Hepatocyte (in vitro differentiated cells): ENCODE measurements at regions not wholly inside any gene's neighbourhood (a gene's known extent, or its start where the extent isn't known, plus 50 kb on each side); places are given as distances from the start of the nearest gene placed in this dataset.

ENCODE experiments used
- EZH2 ChIP-seq: fragments of 200-600 bp; sonication (generic); IDR thresholded peaks from 2 replicates; pipeline ENCODE4 v1.6.1; 2016; ENCODE audit warnings: antibody characterized with exemption, mild to moderate bottlenecking, borderline replicate concordance
- EZH2phosphoT487 ChIP-seq: fragments of 200-600 bp; sonication (generic); IDR thresholded peaks from one replicate; pipeline ENCODE4 v1.6.1; 2018; ENCODE audit warnings: antibody characterized with exemption, mild to moderate bottlenecking, low read depth, moderate library complexity; ENCODE audit not compliant: unreplicated experiment, severe bottlenecking
- TF ChIP-seq, protein P1 (sequence below): fragments of 200-600 bp; sonication (generic); IDR thresholded peaks from 2 replicates; pipeline ENCODE4 v1.5.1; 2016; ENCODE audit warnings: antibody characterized with exemption, mild to moderate bottlenecking; ENCODE audit not compliant: poor library complexity

- TF ChIP-seq, protein P1, sequence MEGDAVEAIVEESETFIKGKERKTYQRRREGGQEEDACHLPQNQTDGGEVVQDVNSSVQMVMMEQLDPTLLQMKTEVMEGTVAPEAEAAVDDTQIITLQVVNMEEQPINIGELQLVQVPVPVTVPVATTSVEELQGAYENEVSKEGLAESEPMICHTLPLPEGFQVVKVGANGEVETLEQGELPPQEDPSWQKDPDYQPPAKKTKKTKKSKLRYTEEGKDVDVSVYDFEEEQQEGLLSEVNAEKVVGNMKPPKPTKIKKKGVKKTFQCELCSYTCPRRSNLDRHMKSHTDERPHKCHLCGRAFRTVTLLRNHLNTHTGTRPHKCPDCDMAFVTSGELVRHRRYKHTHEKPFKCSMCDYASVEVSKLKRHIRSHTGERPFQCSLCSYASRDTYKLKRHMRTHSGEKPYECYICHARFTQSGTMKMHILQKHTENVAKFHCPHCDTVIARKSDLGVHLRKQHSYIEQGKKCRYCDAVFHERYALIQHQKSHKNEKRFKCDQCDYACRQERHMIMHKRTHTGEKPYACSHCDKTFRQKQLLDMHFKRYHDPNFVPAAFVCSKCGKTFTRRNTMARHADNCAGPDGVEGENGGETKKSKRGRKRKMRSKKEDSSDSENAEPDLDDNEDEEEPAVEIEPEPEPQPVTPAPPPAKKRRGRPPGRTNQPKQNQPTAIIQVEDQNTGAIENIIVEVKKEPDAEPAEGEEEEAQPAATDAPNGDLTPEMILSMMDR: no peak
- no peak for TF ChIP-seq EZH2
- no peak for TF ChIP-seq EZH2phosphoT487
These were observed 966.7 kb upstream of the NXPH2 start for GRCh38 chr2:139746901-139747300.
